GM12874 (cell line): ENCODE measurements at regions not wholly inside any gene's neighbourhood (a gene's known extent, or its start where the extent isn't known, plus 50 kb on each side); places are given as distances from the start of the nearest gene placed in this dataset.

ENCODE experiments used
- TF ChIP-seq, protein P1 (sequence below): IDR thresholded peaks from 2 replicates; pipeline ENCODE4 v1.5.1; 2011; ENCODE audit warnings: low read depth, mild to moderate bottlenecking, control low read depth, low read length, moderate library complexity; ENCODE audit not compliant: insufficient read depth

DNA sequence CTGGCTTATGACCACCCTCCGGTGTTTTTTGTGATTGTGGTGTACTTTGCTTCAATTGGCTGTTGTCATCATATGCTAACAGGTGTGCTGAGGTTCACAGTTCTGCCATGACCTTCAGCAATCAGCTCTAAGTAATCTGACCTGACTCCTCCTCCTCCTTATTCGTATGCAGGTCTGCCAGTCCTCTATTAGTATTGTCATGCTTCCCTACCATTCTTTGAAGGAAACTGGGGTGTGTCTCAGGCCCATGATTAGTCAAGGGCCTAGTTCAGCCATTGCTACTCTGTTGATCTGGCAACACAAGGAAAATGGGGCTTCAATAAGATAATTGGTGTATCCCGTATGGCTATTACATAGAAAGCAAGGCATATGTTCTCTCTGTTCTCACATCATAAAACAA is 332.3 kb upstream of the DPYD start:
- TF ChIP-seq, protein P1, sequence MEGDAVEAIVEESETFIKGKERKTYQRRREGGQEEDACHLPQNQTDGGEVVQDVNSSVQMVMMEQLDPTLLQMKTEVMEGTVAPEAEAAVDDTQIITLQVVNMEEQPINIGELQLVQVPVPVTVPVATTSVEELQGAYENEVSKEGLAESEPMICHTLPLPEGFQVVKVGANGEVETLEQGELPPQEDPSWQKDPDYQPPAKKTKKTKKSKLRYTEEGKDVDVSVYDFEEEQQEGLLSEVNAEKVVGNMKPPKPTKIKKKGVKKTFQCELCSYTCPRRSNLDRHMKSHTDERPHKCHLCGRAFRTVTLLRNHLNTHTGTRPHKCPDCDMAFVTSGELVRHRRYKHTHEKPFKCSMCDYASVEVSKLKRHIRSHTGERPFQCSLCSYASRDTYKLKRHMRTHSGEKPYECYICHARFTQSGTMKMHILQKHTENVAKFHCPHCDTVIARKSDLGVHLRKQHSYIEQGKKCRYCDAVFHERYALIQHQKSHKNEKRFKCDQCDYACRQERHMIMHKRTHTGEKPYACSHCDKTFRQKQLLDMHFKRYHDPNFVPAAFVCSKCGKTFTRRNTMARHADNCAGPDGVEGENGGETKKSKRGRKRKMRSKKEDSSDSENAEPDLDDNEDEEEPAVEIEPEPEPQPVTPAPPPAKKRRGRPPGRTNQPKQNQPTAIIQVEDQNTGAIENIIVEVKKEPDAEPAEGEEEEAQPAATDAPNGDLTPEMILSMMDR: no peak

DNA sequence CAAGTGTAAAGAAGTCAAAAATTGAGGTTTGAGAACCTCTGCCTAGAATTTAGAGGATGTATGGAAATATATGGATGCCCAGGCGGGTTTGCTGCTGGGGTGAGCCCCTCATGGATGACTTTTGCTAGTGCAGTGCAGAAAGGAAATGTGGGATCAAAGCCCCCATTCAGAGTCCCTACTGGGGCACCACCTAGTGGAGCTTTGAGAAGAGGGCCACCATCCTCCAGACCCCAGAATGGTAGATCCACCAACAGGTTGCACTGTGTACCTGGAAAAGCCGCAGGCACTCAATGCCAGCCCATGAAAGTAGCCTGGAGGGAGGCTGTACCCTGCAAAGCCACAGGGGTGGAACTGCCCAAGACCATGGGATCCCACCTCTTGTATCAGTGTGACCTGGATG is 330.7 kb upstream of the DPYD start:
- TF ChIP-seq, protein P1: no peak

DNA sequence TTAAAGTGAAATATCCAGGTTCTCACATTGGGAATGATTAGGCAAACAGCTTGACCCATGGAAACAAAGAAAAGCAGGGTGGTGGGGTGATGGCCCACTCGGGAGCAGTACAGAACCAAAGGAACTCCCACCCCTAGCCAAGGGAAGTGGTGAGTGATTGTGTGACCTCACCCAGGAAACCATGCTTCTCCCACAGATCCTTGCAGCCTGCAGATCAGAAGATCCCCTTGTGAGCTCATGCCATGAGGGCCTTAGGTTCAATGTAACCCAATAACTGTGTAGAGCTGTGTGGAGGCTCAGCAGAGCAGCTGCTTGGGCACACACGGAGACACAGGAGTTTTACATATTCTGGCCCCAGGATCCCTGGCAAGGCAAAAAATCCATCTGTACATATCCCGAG is 311.8 kb upstream of the DPYD start:
- TF ChIP-seq, protein P1: no peak

DNA sequence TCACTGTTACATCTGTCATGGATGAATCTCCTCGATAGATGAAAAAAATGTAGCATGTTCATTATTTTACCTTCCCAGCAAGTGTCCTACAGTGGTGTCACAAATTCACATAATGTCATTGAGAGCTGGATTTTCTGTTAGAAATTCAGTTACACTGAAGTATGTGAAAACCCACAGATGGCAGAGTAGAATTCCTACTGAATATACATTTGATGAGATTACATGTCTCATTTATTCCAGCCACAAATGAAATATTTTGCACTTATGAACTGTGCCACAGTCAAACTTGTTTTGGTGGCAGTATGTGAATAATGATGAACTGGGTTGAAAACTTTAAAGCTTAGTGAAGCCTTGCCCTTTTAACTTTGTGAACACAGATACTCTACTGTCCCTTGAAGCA is 301.9 kb upstream of the DPYD start:
- TF ChIP-seq, protein P1: no peak

DNA sequence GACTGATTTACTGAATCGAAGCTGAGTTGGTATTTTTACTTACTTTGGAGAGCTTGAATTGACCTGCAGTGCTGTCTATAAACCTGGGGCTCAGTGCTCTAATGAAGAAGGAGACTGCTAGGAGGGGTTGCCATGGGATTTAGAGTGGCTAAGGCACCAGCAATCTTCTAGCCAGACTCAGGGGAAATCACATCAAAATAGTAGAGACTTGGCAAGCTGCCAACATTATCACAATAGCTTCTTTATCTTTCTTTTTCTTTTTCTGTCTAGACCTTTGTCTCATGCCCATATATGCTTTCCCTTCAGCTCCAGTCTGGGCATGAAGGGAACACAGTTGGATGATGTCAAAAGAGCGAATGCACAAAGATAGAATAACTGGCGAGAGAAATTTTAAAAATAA is 301.1 kb upstream of the DPYD start:
- TF ChIP-seq, protein P1: no peak

DNA sequence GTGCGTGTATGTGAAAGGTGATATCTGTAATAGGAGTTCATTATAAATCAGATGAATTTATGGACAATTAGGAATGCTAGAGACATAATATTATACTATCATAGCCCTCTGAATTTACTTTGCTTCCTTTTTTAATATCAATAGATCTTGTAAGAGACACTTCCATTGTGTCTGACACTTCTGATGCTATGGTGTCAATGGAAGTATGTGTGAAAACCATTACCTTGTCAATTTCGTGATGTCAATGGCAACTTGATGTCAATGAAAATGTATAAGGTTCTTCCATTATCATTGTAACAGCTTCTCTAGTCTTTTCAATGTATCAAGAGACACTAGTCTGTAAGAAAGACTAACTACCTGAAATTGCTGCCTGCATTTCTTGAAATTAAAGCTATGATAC is 296.8 kb upstream of the DPYD start:
- TF ChIP-seq, protein P1: no peak

DNA sequence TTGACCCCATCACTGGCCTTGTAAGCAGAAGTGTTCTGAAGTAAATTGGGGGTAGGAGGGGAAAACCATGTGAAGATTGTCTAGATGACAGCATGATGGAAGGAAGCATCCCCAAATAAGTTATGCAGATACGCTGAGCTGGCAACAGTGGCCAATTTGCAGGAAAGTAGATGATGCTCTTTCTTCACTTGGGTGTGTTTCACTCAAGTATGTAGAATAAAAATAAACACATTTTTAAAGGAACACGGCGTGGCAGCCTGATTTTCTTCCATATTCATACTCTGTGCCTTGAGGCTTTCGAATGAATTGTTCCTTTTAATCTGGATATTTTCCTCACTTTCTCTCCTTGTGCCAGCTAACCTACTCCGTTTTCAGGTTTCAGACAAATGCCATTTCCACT is 295.5 kb upstream of the DPYD start:
- TF ChIP-seq, protein P1: no peak
